Activated naive CD4-positive, alpha-beta T cell treated with anti-CD3 and anti-CD28 coated beads for 36 hours (primary cell): ENCODE measurements at regions not wholly inside any gene's neighbourhood (a gene's known extent, or its start where the extent isn't known, plus 50 kb on each side); places are given as distances from the start of the nearest gene placed in this dataset.

Source experiments
- CTCF ChIA-PET: fragments of 350-600 bp; sonication (Branson Sonifier 250); formaldehyde crosslinking; loops from one replicate; lab custom pipeline; 2021; ENCODE audit warnings: antibody characterized with exemption; lab: Charles Lee
- DNase-seq: peaks from one replicate; pipeline ENCODE4 v3.0.0-alpha.2; 2020
- H3K27ac Mint-ChIP-seq: one replicate; pipeline ENCODE4 v1.8.0; 2021; ENCODE audit warnings: mild to moderate bottlenecking, mixed read lengths
- H3K27me3 Mint-ChIP-seq: one replicate; pipeline ENCODE4 v1.8.0; 2021; ENCODE audit warnings: low read depth, mixed read lengths
- H3K36me3 Mint-ChIP-seq: one replicate; pipeline ENCODE4 v1.8.0; 2021; ENCODE audit warnings: low read depth, mixed read lengths
- H3K4me1 Mint-ChIP-seq: one replicate; pipeline ENCODE4 v1.8.0; 2021; ENCODE audit warnings: low read depth, mixed read lengths
- H3K4me3 Mint-ChIP-seq: one replicate; pipeline ENCODE4 v1.8.0; 2021; ENCODE audit warnings: mild to moderate bottlenecking, moderate library complexity, mixed read lengths
- H3K9me3 Mint-ChIP-seq: one replicate; pipeline ENCODE4 v1.8.0; 2021; ENCODE audit warnings: mixed read lengths
- intact Hi-C: fragments of 100-400 bp; cut with micrococcal nuclease; formaldehyde crosslinking; loops from one replicate; pipeline ENCODE4 v1.15.1; 2023

DNA sequence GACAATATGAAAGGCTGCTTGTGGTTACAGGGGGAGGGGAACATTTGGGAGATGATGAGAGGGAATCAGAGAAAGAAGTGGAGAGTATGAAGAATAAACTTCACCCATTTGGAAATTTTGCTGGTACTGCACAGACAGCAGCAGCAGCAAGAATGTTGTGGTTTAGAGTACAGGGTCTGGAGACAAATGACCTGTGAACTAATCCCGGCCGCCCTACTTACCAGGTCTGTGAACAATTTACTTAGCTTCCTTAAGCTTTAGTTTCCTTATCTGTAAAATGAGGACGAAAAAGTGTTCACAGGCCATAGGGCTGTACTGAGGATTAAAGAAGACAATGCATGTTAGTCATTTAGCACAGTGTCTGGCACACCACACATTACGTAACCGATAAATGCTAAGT lies 685.4 kb upstream of the CELF4 start:
- CTCF ChIA-PET = no interaction called here
- intact Hi-C loops = no loop called here
- H3K27me3 Mint-ChIP-seq = no peaks in the 10 kb centered on the region

DNA sequence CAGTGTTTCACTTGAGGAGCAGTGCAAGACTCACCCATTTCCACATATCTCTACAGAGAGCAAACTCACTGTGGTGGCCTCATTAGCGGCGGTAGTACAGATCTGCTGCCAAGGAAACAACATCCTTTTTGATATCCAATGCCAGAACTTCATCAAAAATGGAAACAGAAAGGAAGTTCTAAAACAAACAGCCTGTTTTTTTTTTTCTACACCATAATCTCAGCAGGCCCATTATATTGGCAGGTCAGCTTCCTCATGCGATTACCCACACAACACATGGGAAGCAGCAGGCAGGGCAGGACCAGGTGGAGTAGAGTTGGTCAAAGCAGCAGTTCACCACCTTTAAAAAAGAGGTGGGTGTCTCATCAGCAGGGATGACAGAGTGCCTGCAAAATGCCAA lies 678.9 kb upstream of the CELF4 start:
- CTCF ChIA-PET = no interaction called here
- no peak for DNase-seq
- Mint-ChIP-seq H3K27me3 (no peaks in the 10 kb centered on the region), H3K4me1 (no peaks in the 10 kb centered on the region), H3K27ac (no peak overlapping the region), H3K36me3 (no peaks in the 10 kb centered on the region), H3K4me3 (no peak overlapping the region), H3K9me3 (peaks cover 3% of the 10 kb centered on the region)
- intact Hi-C loops = no loop called here

More for the DNA sequence above, 685.4 kb upstream of the CELF4 start:
- Mint-ChIP-seq H3K4me3 (no peak overlapping the region), H3K9me3 (peaks cover 3% of the 10 kb centered on the region), H3K27ac (no peak overlapping the region), H3K4me1 (no peaks in the 10 kb centered on the region), H3K36me3 (no peaks in the 10 kb centered on the region)
- DNase-seq = no peak

DNA sequence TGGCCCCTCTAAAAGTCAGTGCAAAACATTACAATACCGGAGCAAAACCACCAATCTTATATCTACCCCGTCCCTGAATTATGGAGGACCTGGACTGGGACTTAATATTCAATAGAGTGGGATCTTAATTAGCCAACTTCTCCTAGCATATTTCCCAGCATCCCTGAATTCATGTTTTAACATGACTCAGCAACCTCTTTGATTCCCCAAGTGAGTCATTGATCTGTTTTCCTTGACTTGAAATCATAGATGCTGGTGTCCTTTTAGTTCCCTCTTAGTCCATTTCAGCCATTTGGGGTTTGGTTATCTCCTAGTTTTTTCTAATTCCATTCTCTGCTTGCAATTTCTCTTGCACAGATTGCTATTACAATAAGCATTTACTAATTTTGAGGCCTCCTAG lies 677.7 kb upstream of the CELF4 start:
- H3K4me3 Mint-ChIP-seq = no peak overlapping the region
- no peaks in the 10 kb centered on the region for H3K4me1 Mint-ChIP-seq
- no peak for DNase-seq
- no peaks in the 10 kb centered on the region for H3K36me3 Mint-ChIP-seq
- H3K27me3 Mint-ChIP-seq = no peaks in the 10 kb centered on the region
- H3K9me3 Mint-ChIP-seq = peaks cover 3% of the 10 kb centered on the region
- H3K27ac Mint-ChIP-seq = no peak overlapping the region
- intact Hi-C loops = no loop called here
- CTCF ChIA-PET = no interaction called here

DNA sequence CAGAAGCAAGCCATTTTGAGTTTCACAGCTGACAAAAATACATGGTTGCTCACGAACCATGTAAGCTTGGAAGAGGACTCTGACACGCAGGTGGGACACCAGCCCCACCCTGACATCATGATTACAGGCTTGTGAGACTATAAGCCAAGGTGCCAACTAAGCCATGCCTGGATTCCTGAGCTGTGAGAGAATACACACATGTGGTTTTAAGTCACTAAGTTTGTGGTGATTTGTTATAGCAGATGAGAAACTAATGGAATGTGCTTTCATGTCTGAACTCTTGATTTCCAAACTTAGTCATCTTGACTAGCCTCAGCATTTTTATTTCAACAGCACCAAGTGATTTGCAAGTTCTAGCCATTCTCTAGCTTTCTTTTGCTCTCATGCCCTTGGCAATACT lies 676.1 kb upstream of the CELF4 start:
- CTCF ChIA-PET = no interaction called here
- Mint-ChIP-seq H3K27me3 (no peaks in the 10 kb centered on the region), H3K4me1 (no peaks in the 10 kb centered on the region), H3K36me3 (no peaks in the 10 kb centered on the region), H3K4me3 (no peak overlapping the region), H3K9me3 (peaks cover 5% of the 10 kb centered on the region), H3K27ac (no peak overlapping the region)
- DNase-seq = no peak
- intact Hi-C loops = no loop called here

DNA sequence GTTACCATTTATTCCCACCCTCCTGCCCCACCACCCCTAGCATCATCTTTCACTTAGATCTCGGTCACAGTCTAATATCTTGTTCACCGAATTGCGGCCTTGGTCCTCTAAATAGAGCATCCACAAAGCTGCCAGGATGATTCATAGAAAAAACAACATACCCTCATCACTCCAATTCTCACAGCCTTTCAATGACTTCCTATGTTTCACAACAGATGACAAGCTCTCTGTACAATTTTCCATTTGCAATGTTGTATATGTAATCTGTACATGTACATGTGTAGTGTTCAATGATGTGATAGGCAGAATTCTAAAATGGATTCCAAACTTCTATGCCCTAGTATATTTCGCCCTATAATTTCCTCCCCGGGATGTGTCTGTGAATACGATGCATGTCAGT lies 675.6 kb upstream of the CELF4 start:
- Mint-ChIP-seq H3K36me3 (no peaks in the 10 kb centered on the region), H3K4me1 (no peaks in the 10 kb centered on the region), H3K4me3 (no peak overlapping the region), H3K9me3 (peaks cover 3% of the 10 kb centered on the region), H3K27ac (no peak overlapping the region), H3K27me3 (no peaks in the 10 kb centered on the region)
- no peak for DNase-seq
- CTCF ChIA-PET = no interaction called here
- intact Hi-C loops = no loop called here

DNA sequence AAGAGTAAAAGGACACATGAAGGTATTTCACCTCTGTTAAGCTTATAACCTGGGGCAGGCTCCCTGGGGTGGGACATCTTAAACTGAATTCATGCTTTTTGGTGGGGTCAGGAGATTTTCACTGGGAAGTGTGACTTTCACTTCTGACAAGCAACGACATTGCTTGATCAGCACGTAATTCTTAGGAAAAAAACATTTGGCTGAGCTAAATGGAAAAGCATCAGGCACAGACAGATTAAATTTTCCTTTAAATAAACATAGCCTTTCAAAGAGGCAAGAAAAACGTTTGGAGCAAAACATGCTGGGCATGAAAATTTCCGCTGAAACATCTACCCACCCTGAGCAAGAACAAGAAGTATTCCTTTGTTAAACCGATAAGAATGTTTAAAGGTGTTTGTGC lies 674.0 kb upstream of the CELF4 start:
- CTCF ChIA-PET = no interaction called here
- no peak for DNase-seq
- Mint-ChIP-seq H3K4me1 (no peaks in the 10 kb centered on the region), H3K36me3 (no peaks in the 10 kb centered on the region), H3K9me3 (peaks cover 2% of the 10 kb centered on the region), H3K4me3 (no peak overlapping the region), H3K27me3 (no peaks in the 10 kb centered on the region), H3K27ac (no peak overlapping the region)
- intact Hi-C loops = no loop called here

DNA sequence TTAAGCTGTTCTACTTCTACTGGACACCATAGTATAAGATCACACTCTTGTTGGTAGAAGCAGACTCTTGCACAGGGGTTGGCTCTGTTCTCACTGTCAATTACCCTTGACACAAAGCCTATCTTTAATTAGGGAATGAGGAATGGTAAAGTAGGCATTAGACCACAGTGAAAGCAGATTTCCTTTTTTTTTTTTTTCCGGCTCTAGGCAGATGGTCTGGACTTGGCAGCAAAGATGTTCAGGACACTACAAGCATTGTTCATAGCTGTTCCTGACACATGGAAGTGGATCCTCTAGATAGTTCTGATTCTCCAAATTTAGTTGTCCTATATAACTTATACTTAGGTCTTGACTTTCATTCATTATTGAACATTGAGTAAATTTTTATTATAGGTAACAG lies 672.2 kb upstream of the CELF4 start:
- H3K4me3 Mint-ChIP-seq = no peak overlapping the region
- intact Hi-C loops = no loop called here
- no peaks in the 10 kb centered on the region for H3K27me3 Mint-ChIP-seq
- no peak for DNase-seq
- no peaks in the 10 kb centered on the region for H3K4me1 Mint-ChIP-seq
- peaks cover 4% of the 10 kb centered on the region for H3K9me3 Mint-ChIP-seq
- CTCF ChIA-PET = no interaction called here
- no peak overlapping the region for H3K27ac Mint-ChIP-seq
- H3K36me3 Mint-ChIP-seq = no peaks in the 10 kb centered on the region

DNA sequence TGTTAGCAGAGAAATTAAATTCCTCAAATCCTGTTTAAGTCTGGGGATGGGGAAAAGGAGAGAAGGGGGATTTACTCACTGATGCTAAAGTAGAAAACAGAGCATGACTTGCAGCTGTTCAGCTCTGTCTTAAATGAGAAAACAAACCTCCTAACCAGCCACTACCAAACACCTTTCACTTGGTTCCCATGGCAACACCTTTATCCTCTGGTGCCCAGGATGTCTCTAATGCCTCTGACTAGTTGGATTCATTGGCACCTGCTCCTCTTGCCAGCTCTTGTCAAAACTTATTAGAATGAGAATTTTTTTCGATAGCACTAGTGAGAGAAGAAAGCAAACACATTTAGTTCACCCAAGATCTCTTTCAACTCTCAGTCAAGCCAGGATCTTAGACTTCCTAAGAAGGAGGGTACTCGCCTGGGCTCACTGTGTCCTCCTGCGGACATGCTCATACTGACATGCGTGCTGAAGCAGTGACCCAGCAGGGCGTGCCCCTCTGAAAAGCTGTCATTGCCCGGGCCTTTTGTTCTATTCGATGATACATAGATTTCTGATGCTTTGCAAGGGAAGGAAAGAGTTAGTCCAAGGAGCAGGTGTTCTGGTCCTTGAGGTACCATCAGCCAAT lies 656.0 kb upstream of the CELF4 start:
- CTCF ChIA-PET = no interaction called here
- Mint-ChIP-seq H3K27me3 (no peaks in the 10 kb centered on the region), H3K9me3 (peaks cover 3% of the 10 kb centered on the region), H3K36me3 (no peaks in the 10 kb centered on the region), H3K4me3 (no peak overlapping the region), H3K27ac (no peak overlapping the region), H3K4me1 (no peaks in the 10 kb centered on the region)
- DNase-seq = no peak
- intact Hi-C loops = no loop called here

DNA sequence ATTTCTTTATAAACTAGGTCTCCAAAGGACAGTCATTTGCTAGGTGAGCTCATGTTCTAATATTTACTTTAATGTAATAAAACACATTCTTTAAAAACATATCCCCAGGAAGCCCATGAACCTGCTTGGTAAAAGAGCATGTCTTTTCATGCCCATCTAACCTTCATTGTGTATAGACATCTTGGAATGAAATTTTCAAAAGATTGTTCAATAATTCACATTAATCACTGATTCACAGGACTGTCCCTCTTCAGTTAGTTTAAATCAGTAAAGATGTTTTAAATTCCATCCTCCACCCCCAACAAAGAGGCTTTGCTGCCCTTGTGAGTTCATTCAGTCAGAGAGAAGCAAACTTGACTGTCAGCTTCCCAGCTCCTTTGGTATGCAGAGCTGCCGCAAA lies 633.4 kb upstream of the CELF4 start:
- Mint-ChIP-seq H3K9me3 (peaks cover 5% of the 10 kb centered on the region), H3K4me3 (no peak overlapping the region), H3K27ac (no peak overlapping the region), H3K4me1 (no peaks in the 10 kb centered on the region), H3K36me3 (no peaks in the 10 kb centered on the region), H3K27me3 (no peaks in the 10 kb centered on the region)
- intact Hi-C loops = no loop called here
- no peak for DNase-seq
- CTCF ChIA-PET = no interaction called here

DNA sequence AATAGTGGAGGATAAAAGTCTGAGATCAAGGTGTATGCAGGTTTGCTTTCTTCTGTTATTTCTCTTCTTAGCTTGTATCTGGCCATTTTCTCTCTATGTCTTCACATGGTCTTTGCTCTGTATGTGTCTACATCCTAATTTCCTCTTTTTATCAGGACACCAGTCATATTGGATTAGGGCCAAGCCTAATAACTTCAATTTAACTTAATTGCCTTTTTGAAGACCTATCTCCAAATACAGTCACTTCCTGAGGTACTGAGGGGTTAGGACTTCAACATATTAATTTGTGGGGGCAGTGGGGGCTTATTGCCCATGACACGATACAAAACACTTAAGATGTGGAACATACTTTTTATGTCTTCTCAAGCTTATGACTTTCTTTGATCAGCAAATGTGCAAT lies 632.9 kb upstream of the CELF4 start:
- CTCF ChIA-PET = no interaction called here
- H3K27ac Mint-ChIP-seq = no peak overlapping the region

DNA sequence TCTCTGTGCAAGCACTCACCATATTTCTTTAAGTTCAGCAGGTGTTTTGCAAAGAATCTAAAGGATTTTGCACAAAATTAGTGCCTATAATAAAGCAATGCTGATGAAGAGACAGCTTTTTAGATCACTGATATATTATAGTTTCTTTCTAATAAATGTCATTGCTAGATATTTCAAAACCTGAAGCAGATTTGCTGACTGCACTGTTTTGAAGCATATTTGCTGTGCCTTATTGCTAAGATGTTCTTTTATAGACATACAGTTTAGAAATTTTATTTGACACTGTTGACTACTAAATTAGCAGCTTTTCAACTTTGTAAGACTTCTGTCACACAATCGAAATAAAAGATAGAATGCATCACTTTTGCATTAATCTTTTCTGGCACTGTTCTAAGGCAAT lies 620.9 kb upstream of the CELF4 start:
- CTCF ChIA-PET = no interaction called here
- H3K36me3 Mint-ChIP-seq = no peaks in the 10 kb centered on the region
- no peak for DNase-seq
- H3K27ac Mint-ChIP-seq = no peak overlapping the region
- intact Hi-C loops = no loop called here
- peaks cover 2% of the 10 kb centered on the region for H3K27me3 Mint-ChIP-seq
- no peak overlapping the region for H3K4me3 Mint-ChIP-seq
- no peaks in the 10 kb centered on the region for H3K4me1 Mint-ChIP-seq
- H3K9me3 Mint-ChIP-seq = peaks cover 3% of the 10 kb centered on the region

More for the DNA sequence above, 632.9 kb upstream of the CELF4 start:
- Mint-ChIP-seq H3K27me3 (no peaks in the 10 kb centered on the region), H3K4me1 (no peaks in the 10 kb centered on the region), H3K9me3 (peaks cover 5% of the 10 kb centered on the region), H3K4me3 (no peak overlapping the region), H3K36me3 (no peaks in the 10 kb centered on the region)
- DNase-seq = no peak
- intact Hi-C loops = no loop called here

DNA sequence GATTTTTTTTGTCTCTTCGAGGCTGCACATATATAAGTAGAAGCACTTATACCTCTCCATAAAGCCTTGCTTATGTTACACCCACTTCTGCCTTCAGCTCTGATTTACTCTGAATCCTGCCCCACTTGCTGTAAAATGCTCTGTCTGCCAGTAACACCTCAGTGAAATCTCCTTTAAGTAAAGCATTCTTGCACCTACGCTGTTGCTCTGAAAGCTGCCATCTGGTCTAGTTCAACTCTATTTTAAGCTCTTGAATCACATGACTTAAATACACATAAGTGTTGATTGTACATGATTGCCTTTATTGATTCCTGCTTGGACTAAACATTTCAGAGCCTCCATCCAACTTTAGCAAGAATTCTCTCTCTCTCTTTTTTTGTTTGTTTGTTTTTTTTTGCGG lies 609.0 kb upstream of the CELF4 start:
- no peaks in the 10 kb centered on the region for H3K36me3 Mint-ChIP-seq
- intact Hi-C loops = no loop called here
- no peak overlapping the region for H3K4me3 Mint-ChIP-seq
- H3K27me3 Mint-ChIP-seq = no peaks in the 10 kb centered on the region
- peaks cover 3% of the 10 kb centered on the region for H3K9me3 Mint-ChIP-seq
- H3K4me1 Mint-ChIP-seq = no peaks in the 10 kb centered on the region
- no peak overlapping the region for H3K27ac Mint-ChIP-seq
- CTCF ChIA-PET = interaction anchor here (0.6 to 0.7 kb wide), 2 partner anchors 228 to 379 kb away, joined by 3 to 4 read pairs; no protein-coding TSS in a partner anchor
- no peak for DNase-seq

DNA sequence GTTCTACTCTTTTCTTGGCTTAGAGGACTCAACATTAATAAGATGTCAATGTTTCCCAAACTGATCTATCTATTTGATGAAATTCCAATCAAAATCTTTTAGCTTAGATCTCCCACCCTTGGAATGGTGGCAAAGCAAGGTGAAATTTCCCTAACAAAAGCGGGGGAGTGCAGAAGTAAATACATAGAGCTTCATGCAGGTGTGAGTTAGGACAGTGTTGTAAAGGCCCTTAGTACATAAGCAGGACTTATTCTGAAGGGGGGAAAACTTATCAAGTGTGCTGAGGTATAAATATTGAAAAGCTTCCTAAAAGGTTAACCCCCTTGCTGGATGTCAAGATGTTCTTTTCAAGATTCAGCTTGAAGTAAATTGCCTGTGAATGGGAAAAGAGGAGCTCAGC lies 608.6 kb upstream of the CELF4 start:
- no peak overlapping the region for H3K27ac Mint-ChIP-seq
- CTCF ChIA-PET = interaction anchor here (0.7 kb wide), 1 partner anchor 378 kb away, joined by 4 read pairs; no protein-coding TSS in a partner anchor
- H3K9me3 Mint-ChIP-seq = peaks cover 3% of the 10 kb centered on the region
- DNase-seq = no peak
- no peaks in the 10 kb centered on the region for H3K4me1 Mint-ChIP-seq
- H3K27me3 Mint-ChIP-seq = no peaks in the 10 kb centered on the region
- H3K4me3 Mint-ChIP-seq = no peak overlapping the region
- intact Hi-C loops = no loop called here
- H3K36me3 Mint-ChIP-seq = no peaks in the 10 kb centered on the region
